GM04503 (cell line): ENCODE measurements at regions not wholly inside any gene's neighbourhood (a gene's known extent, or its start where the extent isn't known, plus 50 kb on each side); places are given as distances from the start of the nearest gene placed in this dataset.

Source experiments
- DNase-seq: peaks from one replicate; pipeline ENCODE4 v3.0.0-alpha.2; 2012; ENCODE audit warnings: low read depth

DNA sequence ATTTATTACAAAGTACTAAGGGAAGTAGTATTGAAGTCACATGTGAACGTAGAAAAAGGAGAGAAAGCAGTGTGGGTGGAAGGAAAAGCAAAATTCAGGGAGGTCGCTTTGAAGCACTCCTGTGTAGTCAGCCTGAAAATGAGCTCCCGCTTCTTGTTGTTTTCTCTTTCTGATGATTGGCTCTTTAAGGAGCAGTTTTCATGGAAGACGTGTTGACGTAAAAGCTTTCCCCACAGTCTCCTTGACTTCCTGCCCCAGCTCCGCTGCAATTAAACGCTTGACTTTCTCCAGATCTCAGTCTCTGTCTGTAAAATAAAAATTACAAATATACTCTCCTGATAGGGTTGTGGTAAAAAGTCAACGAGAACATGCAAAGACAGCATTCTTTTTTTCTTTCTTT is 661.5 kb upstream of the ZP4 start:
- no peak for DNase-seq

DNA sequence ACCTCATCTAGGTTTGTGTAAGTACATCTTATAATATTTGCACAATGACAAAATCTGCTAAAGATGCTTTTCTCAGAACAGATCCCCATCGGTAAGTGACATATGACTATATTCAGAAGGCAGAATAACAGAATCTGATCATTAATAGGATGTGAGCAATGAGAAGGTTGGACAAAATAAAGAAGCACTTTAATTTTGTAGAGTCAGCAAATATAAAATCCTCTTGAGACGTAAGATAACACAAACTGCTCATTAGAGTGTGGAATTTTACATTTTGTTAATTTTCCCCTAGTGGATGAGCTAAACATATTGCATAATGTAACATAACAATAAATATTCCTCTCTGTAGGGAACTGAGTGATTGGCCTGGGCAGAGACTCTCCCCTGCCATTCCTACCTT is 658.4 kb upstream of the ZP4 start:
- DNase-seq, result no peak

DNA sequence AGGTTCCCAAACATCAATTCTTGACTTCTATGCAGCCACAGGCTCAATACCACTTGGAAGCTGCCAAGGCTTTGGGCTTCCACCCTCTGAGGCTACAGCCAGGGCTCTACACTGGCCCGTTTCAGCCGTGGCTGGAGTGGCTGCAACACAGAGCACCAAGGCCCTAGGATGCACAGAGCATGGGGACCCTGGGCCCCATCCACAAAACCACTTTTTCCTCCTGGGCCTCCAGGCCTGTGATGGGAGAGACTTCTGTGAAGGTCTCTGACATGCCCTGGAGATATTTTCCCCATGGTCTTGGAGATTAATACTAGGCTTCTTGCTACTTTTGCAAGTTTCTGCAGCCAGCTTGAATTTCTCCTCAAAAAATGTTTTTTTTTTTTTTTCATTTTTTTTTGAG is 655.4 kb upstream of the ZP4 start:
- no peak for DNase-seq

DNA sequence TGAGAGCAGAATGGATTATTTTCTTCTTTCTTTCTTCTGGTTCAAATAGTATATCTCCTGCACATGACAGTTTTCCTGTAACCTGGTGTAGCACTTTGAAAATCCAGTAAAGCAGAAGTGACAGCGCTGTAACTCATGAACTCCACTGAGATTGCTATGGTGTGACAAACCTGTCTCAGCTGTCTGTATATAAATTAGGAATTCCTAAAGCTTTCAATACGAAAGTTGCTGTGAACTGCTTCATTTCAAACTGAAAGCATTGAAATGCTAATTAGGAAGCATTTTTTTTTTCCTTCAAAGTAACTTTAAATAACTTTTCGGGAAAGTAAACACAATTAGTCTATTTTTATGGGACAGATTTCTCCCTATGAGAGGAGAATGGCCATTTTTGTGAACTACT is 646.9 kb upstream of the ZP4 start:
- DNase-seq, result no peak

DNA sequence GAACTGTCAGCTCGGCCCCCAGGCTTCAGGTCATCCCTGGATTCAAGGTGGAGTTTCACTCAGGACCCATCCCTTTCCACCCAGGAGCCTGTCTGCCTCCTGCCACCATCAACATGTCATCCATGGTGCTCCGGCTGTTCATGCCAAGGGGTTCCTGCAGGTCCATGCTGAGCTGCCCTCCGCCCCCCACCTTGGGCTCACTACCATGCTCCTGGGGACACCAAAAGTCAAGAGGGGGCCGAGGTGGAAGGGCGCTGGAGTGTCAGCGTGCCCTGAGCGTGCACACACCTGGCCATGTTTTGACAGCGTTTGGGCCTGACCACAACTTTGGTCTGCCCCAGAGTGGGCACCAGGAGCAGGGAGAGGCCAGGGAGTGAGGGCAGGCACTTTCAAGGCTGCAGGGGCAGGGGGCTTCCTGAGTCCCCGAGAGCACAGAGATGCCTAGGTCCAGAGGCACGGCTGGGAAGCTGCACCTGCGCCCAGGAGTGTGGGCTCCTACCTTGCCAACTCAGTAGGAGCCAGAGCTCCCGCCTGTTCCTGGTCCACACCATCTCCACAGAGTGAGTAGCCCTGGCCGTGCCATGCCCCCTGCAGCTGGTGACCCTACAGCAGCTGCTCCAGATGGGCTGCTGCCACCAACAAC is 639.6 kb upstream of the ZP4 start:
- DNase-seq, result no peak

DNA sequence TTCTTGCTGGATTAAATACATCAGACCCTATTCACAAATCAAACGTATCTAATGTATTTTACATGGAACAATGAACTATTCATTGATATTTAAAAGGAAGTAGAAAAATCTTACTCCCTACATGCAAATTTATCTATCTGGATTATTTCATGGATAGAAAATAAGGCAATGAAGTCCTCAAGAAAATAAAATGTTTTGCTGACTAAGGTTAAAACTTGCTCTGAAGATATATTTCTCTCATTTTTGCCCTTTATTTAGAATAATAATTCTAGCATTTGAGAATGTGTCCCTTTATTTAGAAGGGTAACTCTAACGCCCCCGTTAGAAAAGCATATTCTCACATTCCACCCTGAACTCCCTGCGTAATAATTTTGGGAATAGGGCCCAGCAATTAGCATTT is 627.0 kb upstream of the ZP4 start:
- no peak for DNase-seq

DNA sequence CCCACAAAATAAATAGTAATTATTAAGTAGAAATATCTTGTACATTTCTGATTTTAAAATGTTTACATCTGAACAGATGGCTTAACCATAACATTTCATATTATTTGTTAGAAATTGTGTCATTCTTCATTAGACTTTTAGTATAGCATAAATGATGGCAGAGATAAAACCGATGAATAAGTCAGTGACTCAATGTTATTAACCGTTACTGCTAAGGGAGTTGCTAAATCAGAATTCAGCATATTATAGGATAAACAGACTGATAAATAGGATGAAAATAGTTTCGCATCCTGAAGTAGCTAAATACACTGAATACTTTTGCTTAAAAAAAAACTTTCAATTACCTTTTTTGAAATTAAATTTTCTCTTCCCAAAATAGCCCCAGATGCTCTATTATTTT is 610.6 kb upstream of the ZP4 start:
- no peak for DNase-seq

DNA sequence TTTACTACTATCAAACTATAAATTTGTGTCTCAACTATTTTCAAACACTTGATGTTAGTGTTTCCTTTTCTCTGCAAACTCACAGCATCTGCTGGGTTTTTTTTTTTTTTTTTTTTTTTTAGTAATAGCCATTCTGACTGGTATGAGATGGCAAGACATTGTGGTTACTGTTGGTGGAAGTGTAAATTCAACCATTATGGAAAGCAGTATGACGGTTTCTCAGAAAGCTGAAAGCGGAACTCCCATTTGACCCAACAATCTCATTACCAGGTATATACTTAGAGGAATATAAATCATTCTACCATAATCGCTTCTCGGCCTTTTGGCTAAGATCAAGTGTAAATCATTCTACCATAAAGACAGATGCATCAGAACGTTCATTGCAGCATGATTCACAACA is 608.3 kb upstream of the ZP4 start:
- no peak for DNase-seq

DNA sequence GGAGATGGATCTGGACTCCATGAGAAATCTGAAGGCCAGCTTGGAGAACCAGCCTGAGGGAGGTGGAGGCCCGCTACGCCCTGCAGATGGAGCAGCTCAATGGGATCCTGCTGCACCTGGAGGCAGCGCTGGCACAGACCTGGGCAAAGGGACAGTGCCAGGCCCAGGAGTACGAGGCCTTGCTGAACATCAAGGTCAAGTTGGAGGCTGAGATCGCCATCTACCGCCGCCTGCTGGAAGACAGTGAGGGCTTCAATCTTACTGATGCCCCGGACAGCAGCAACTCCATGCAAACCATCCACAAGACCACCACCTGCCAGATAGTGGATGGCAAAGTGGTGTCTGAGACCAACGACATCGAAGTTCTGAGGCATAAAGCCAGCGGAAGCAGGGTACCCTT is 601.5 kb upstream of the ZP4 start:
- DNase-seq, result no peak

DNA sequence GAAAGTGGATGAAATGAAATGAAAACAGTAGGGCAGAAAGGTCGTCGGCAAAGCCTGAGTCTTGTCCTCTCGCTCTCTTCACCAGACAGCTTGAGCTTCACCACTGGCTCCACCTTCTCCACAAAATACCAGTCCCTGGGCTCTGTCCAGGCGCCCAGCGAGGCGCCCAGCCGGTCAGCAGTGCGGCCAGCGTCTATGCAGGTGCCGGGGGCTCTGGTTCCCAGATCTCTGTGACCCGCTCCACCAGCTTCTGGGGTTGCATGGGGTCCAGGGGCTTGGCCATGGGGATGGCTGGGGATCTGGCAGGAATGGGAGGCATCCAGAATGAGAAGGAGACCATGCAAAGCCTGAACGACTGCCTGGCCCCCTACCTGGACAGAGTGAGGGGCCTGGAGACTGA is 600.5 kb upstream of the ZP4 start:
- DNase-seq, result no peak

DNA sequence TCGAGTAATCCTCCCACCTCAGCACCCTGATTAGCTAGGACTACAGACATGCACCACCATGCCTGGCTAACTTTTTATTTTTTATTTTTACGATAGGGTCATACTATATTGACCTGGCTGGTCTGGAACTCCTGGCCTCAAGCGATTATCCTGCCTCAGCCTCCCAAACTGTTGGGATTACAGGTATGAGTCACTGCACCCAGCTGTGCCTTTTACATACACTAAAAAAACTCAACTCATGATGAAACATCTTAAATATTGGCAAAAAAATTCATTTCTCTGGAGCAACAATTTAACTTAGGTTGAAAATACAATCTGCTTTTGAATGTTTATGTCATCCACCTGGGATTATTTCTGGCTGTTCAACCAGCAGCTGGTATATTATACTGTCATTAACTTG is 598.3 kb upstream of the ZP4 start:
- no peak for DNase-seq

DNA sequence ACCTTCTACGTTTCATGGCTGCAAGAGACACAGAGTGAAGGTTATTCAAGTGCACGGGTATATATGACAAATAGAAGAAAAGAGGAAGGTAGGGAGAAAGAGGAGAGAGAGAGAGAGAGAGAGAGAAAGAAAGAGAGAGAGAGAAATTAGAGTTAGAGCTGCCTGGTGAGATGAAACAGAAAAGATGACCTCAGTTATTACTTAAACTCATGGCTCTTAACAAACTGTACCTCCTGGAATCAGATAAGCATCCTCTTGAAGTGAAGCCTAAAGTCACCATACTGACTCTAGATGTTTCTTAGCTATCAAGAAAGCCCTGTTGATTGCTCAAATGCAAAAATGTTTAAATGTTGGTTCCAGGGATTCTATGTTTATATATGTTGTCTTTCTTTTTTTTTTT is 597.7 kb upstream of the ZP4 start:
- DNase-seq, result no peak

DNA sequence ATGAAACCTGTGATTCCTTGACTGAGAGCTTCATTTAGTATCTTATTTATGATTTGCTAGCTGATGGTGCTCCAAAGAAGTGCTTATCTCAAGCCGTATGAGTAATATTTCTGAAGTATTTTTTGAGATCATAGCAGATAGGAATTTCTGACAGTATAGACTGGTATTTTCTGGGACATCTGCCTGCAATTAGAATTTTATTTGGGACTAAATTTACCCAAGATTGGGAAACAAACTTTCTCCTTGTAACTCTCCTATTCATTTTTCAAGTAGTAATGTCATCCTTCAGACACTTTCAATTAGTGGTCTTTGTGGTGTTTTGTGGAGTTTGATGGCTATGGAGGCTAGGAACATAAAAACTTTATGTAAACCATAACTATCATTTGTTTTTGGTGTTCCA is 597.2 kb upstream of the ZP4 start:
- peak; percentile 58 for DNase-seq

DNA sequence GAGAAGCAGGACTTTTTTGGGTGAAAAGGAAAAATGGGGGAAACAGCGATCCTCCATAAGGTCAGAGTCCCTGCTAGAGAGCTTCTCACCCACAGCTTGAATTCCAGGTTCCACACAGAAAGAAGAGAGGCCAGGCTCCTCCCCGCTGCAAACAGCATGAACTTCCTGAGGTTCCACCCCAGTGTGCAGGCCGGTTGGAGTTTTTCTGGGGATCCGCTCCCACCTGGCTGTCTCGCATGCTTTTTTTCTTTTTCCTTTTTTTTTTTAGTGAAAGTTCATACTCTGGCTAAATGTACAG is 595.1 kb upstream of the ZP4 start:
- no peak for DNase-seq

DNA sequence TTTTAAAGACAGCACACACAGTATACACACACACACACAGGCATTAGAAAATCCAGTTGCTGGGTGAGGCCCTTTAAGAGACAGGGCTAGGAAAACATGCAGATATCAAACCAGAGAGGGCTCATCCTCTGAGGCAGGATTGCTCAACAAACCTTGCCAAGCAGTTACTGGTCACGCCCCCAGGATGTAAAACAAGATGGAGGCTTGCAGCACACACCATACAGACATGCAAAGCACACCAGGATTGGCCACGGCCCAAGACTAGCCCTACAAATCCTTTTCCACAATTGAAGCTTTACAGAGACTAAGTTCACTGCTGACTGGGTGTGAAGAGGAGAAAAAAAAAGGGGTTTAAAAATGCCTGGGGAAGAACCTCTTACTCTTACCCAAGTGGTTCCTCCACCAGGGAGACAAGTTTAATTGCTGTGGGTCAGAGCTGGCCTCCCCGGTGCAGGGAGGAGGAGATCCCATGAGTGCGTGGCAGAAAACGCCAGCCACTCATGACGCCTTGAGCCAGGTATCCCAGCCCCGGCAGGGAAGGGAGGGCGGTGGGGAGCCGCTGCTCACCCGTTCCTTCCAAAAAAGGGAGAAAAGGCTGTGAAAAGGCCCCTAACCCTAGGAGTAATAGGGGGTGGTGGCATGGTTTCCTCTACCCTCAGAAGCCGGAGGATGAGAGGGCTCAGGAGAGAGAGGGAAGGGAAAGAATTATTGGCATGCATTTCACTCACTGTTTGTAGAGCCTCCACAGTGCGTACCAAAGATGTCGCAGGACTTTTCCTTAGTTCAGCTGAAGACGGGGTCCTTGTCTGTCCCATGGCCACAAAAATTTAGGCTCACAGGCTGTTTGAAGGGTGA is 594.6 kb upstream of the ZP4 start:
- DNase-seq, result no peak

DNA sequence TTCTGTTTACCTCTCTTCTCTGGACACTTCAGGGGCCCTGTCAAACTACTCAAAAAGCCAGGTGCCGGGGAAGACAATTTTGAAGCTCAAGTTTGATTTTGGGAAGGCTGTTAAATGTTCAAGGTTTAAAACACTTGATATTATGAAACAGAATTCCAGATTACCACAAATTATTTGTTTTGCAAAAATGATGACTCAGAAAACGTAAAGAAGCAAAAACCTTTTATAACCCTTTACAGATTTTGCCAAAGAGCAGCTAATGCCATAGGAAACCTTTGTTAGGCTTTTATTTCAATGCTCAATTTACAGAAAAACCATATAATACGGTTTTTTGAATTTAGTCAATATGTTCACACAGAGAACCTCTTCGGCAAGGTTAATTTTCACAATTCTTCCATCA is 593.4 kb upstream of the ZP4 start:
- DNase-seq, result no peak

DNA sequence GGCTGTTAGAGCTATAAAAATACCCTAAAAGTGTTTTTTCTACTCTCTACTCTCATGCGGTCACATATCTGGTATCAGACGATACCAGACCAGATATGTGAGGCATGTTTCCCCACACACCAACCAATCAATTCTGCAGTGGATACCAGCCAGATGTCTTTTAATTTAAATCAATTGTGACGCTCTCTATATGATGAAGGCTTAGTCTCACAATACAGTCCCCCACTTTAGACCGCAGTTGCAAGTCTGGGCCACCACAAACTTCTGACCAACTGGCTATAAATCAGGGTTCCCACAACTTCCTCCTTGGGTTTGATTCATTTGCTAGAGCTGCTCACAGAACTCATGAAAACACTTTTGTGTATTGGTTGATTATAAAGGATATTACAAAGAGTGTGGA is 586.1 kb upstream of the ZP4 start:
- DNase-seq, result no peak

DNA sequence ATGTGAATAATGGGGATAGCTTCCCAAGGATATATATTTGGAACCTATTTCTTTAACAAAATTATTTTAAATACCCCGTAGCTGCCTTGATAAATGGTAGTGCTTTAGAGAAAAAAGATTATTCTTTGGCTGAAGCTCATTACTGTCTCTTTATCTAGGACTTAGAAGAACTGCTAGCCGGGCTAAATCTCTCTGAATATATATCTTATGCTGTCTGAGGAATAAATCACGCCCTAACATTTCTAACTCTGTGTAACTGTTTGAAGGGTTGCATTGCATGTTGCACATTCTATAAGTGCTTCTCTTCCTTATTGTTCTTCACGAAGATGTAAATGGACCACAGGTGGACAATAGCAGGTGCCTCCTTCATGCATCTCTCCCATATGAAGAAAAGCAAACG is 585.0 kb upstream of the ZP4 start:
- no peak for DNase-seq

DNA sequence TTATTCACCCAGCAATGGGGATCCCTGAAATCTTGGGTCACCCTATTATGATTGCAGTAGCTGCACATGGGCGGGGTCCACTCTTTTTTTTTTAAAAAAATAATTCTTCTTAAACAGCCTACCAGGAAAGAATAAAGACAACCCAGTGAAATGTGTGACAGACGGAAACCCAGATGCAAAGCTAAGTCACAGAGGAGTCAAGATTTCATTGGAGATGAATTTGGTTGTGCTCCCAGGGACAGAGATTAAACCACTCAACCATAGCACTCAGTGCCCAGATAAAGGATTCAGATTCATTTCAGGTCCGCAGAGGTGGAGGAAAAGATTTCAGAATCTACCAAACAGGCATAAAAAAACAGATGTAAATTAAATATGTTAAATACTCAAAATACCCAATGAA is 583.5 kb upstream of the ZP4 start:
- DNase-seq, result no peak

DNA sequence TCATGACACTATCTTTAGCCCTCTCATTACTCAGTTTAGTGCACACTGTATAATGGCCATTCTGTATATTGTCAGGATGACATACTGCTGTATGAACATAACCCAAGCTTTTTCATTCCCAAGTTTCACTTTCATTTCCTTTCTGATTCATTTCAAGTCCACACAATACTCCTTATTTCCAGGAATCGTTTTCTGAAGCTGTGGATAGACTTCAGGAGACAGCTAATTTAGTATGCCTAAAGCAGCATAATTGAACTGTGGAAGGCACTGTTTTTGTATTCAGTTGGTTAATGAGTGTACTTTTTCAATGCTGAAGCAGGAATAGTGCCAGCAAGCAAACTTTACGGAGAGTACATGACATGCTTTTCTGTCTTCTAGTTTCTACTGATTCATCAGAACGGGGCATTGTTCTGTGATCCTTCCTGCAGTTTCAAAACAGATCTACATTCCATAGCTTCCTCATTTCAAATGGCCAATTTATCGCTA is 578.5 kb upstream of the ZP4 start:
- DNase-seq, result no peak

DNA sequence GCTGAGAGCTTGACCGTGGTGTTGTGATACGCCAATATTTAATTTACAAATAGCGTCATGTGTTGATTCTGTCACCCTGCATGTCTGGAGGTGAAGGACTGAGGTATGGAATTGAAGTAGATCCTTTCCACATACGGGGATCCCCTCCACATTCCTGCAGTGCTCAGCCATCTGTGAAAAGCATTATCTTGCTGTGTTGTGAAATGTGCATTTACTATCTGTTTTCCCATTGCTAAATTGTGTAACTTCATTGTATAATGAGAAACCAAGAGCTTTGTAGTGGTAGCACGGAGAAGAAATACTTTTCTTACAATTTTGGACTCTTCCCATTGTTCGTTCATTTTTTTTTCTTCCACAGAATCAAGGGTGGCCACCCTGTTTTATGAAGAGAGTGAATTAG is 577.3 kb upstream of the ZP4 start:
- DNase-seq, result no peak

DNA sequence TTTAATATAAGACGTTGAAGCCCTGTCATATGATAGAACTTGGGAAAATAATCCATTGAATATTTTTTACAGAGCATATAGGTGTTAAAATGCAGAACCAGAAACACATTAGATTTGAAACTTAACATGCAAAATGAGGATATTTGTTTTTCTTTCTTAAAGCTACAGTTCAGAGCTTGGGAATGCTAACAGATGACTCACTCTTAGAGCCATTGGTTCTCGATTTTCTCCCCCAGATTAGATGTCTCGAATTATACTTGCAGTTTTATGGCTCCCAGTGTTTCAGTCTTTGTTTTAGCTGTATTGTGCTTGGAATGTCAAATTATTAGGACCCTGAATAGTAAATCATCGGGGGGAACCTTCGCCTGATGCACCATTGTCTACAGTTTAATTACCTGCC is 575.7 kb upstream of the ZP4 start:
- DNase-seq, result no peak

DNA sequence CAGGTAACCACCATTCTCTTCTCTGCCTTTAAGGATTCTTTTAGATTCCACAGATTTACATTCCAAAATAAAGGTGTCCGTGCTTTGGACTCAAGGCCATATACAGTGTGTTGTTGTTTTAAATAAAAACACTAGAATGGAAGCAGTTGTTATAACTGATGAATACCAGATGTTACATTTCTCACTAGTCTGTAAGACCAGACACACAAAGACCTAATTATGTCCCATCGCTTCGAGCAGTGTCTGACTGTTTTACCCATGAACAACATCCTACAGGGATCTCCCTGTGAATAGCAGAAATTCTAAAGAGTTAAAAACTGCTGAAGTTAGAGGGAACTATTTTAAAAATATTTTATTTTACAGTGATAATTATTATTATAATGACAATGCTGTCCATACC is 574.7 kb upstream of the ZP4 start:
- DNase-seq, result peak; percentile 6

DNA sequence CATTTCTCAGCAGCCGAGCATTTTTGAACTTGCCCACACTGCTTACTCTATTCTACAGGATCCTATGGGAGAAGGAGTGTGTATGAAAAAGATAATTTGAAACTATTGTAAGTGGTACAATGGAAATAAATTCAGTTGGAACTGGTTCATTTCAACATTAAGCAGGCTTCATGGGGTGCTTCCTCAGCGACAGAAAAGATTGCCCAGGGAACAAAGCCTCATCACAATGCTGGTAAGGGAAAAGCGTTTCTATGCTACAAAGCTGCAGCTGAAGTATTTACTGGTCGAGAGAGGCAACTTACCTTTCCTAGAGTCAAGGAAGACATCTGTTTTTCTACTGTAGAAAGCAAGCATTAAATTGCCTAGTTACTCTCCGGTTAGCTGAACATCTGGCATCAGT is 568.2 kb upstream of the ZP4 start:
- no peak for DNase-seq
